Panc1 (cell line): ENCODE measurements at regions not wholly inside any gene's neighbourhood (a gene's known extent, or its start where the extent isn't known, plus 50 kb on each side); places are given as distances from the start of the nearest gene placed in this dataset.

Source experiments
- POLR2AphosphoS5 ChIP-seq: IDR thresholded peaks from 2 replicates; pipeline ENCODE4 v1.6.1; 2012; ENCODE audit warnings: mild to moderate bottlenecking, low read depth, low read length, moderate library complexity
- SIN3A ChIP-seq: IDR thresholded peaks from 2 replicates; pipeline ENCODE4 v1.6.1; 2012; ENCODE audit warnings: low read depth, mild to moderate bottlenecking, low read length, moderate library complexity, borderline replicate concordance; ENCODE audit not compliant: insufficient read depth
- TCF7L2 ChIP-seq: IDR thresholded peaks from 2 replicates; pipeline ENCODE4 v1.6.1; 2011; ENCODE audit warnings: mild to moderate bottlenecking, low read depth, low read length, inconsistent platforms
- TF ChIP-seq, protein P1 (sequence below): fragments of 450-650 bp; IDR thresholded peaks from 2 replicates; pipeline ENCODE4 v1.5.1; 2017; ENCODE audit warnings: mild to moderate bottlenecking
- TF ChIP-seq, protein P2 (sequence below), 2 experiments: IDR thresholded peaks; 2 replicates each; pipeline ENCODE4 v1.6.1; 2011 to 2012; ENCODE audit warnings: low read depth in 2 of 2, control low read depth in 1 of 2, low read length in 1 of 2, mild to moderate bottlenecking in 1 of 2, moderate library complexity in 1 of 2; ENCODE audit not compliant: insufficient read depth in 1 of 2

DNA sequence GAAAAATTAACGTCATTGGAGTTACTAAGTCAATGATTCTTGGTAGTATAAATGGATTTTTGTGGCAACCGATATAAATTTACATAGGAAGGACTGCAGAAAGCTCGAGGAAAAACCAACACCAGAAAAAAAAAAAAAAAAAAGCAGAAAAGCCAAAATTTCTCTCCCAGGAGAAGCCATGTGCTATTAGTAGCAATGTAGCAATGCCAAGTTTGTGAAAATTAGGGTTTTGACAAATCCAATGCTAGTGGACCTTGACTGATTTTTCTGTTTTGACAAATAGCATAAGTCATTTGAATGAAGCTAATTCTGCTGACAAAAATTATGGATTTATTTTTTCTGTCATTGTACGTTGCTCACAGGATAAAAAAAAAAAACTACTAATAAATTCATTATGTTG is 1561.9 kb downstream of the MRPL39 start:
- TF ChIP-seq, protein P1, sequence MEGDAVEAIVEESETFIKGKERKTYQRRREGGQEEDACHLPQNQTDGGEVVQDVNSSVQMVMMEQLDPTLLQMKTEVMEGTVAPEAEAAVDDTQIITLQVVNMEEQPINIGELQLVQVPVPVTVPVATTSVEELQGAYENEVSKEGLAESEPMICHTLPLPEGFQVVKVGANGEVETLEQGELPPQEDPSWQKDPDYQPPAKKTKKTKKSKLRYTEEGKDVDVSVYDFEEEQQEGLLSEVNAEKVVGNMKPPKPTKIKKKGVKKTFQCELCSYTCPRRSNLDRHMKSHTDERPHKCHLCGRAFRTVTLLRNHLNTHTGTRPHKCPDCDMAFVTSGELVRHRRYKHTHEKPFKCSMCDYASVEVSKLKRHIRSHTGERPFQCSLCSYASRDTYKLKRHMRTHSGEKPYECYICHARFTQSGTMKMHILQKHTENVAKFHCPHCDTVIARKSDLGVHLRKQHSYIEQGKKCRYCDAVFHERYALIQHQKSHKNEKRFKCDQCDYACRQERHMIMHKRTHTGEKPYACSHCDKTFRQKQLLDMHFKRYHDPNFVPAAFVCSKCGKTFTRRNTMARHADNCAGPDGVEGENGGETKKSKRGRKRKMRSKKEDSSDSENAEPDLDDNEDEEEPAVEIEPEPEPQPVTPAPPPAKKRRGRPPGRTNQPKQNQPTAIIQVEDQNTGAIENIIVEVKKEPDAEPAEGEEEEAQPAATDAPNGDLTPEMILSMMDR = no peak
- TF ChIP-seq, protein P2, sequence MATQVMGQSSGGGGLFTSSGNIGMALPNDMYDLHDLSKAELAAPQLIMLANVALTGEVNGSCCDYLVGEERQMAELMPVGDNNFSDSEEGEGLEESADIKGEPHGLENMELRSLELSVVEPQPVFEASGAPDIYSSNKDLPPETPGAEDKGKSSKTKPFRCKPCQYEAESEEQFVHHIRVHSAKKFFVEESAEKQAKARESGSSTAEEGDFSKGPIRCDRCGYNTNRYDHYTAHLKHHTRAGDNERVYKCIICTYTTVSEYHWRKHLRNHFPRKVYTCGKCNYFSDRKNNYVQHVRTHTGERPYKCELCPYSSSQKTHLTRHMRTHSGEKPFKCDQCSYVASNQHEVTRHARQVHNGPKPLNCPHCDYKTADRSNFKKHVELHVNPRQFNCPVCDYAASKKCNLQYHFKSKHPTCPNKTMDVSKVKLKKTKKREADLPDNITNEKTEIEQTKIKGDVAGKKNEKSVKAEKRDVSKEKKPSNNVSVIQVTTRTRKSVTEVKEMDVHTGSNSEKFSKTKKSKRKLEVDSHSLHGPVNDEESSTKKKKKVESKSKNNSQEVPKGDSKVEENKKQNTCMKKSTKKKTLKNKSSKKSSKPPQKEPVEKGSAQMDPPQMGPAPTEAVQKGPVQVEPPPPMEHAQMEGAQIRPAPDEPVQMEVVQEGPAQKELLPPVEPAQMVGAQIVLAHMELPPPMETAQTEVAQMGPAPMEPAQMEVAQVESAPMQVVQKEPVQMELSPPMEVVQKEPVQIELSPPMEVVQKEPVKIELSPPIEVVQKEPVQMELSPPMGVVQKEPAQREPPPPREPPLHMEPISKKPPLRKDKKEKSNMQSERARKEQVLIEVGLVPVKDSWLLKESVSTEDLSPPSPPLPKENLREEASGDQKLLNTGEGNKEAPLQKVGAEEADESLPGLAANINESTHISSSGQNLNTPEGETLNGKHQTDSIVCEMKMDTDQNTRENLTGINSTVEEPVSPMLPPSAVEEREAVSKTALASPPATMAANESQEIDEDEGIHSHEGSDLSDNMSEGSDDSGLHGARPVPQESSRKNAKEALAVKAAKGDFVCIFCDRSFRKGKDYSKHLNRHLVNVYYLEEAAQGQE (IDR thresholded peaks at IDR 0.05; ENCODE audit: insufficient read depth in 1 of 2, low read depth in 2 of 2, low read length in 1 of 2) = no peak
- TF ChIP-seq POLR2AphosphoS5 (no peak), TCF7L2 (no peak), SIN3A (no peak)
